HEK293T (cell line): ENCODE measurements at regions not wholly inside any gene's neighbourhood (a gene's known extent, or its start where the extent isn't known, plus 50 kb on each side); places are given as distances from the start of the nearest gene placed in this dataset.

ENCODE experiments used
- CTCF ChIA-PET: fragments of 350-600 bp; formaldehyde crosslinking; extraction: SDS; loops from one replicate; lab custom pipeline; 2021; ENCODE audit warnings: antibody characterized with exemption, inconsistent platforms; lab: Yijun Ruan, JAX
- POLR2A ChIA-PET: fragments of 350-600 bp; formaldehyde crosslinking; extraction: SDS; loops from one replicate; lab custom pipeline; 2020; ENCODE audit warnings: antibody characterized with exemption, inconsistent platforms; lab: Yijun Ruan, JAX
- DNase-seq: peaks from one replicate; pipeline ENCODE4 v3.0.0; 2012; ENCODE audit warnings: mixed read lengths; ENCODE audit errors: extremely low spot score
- ARNT ChIP-seq: fragments of 450-650 bp; IDR thresholded peaks from 2 replicates; pipeline ENCODE4 v1.6.1; 2017; ENCODE audit warnings: mild to moderate bottlenecking
- BHLHE40 ChIP-seq: fragments of 450-650 bp; IDR thresholded peaks from 2 replicates; pipeline ENCODE4 v1.6.1; 2016; ENCODE audit warnings: mild to moderate bottlenecking, moderate library complexity, borderline replicate concordance
- CTBP1 ChIP-seq: fragments of 450-650 bp; IDR thresholded peaks from 2 replicates; pipeline ENCODE4 v1.6.1; 2016; ENCODE audit warnings: borderline replicate concordance
- ELF4 ChIP-seq: fragments of 450-650 bp; IDR thresholded peaks from 2 replicates; pipeline ENCODE4 v1.6.1; 2017; ENCODE audit warnings: antibody characterized with exemption
- FOXA1 ChIP-seq: fragments of 450-650 bp; IDR thresholded peaks from 2 replicates; pipeline ENCODE4 v1.6.1; 2016; ENCODE audit warnings: mild to moderate bottlenecking
- FOXK2 ChIP-seq: fragments of 450-650 bp; IDR thresholded peaks from 2 replicates; pipeline ENCODE4 v1.6.1; 2016; ENCODE audit warnings: mild to moderate bottlenecking
- FOXM1 ChIP-seq: fragments of 450-650 bp; IDR thresholded peaks from 2 replicates; pipeline ENCODE4 v1.6.1; 2017; ENCODE audit warnings: mild to moderate bottlenecking, borderline replicate concordance
- HDGF ChIP-seq: fragments of 450-650 bp; IDR thresholded peaks from 2 replicates; pipeline ENCODE4 v1.6.1; 2017; ENCODE audit warnings: antibody characterized with exemption, borderline replicate concordance
- L3MBTL2 ChIP-seq: fragments of 450-650 bp; conservative IDR thresholded peaks from 2 replicates; pipeline ENCODE4 v1.6.1; 2016; ENCODE audit warnings: mild to moderate bottlenecking
- LEF1 ChIP-seq: fragments of 450-650 bp; IDR thresholded peaks from 2 replicates; pipeline ENCODE4 v1.6.1; 2017; ENCODE audit warnings: mild to moderate bottlenecking, borderline replicate concordance
- NFRKB ChIP-seq: fragments of 450-650 bp; IDR thresholded peaks from 2 replicates; pipeline ENCODE4 v1.6.1; 2016; ENCODE audit warnings: mild to moderate bottlenecking, moderate library complexity
- SP1 ChIP-seq: fragments of 450-650 bp; IDR thresholded peaks from 2 replicates; pipeline ENCODE4 v1.6.1; 2017
- SUZ12 ChIP-seq: fragments of 450-650 bp; IDR thresholded peaks from 2 replicates; pipeline ENCODE4 v1.6.1; 2016; ENCODE audit warnings: mild to moderate bottlenecking
- TARDBP ChIP-seq: fragments of 450-650 bp; IDR thresholded peaks from 2 replicates; pipeline ENCODE4 v1.6.1; 2016
- ZNF384 ChIP-seq: fragments of 450-650 bp; IDR thresholded peaks from 2 replicates; pipeline ENCODE4 v1.6.1; 2016
- TF ChIP-seq, protein P1 (sequence below): fragments of 450-650 bp; IDR thresholded peaks from 2 replicates; pipeline ENCODE4 v1.6.1; 2016

GRCh38 chr2:118197011-118197675 lies 108.9 kb downstream of the INSIG2 start:
- TF ChIP-seq, protein P1, sequence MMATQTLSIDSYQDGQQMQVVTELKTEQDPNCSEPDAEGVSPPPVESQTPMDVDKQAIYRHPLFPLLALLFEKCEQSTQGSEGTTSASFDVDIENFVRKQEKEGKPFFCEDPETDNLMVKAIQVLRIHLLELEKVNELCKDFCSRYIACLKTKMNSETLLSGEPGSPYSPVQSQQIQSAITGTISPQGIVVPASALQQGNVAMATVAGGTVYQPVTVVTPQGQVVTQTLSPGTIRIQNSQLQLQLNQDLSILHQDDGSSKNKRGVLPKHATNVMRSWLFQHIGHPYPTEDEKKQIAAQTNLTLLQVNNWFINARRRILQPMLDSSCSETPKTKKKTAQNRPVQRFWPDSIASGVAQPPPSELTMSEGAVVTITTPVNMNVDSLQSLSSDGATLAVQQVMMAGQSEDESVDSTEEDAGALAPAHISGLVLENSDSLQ: no peak
- TF ChIP-seq BHLHE40 (no peak), TARDBP (no peak), FOXA1 (no peak), NFRKB (no peak), ELF4 (no peak), CTBP1 (no peak), SUZ12 (no peak), FOXK2 (no peak), ARNT (no peak), FOXM1 (no peak), L3MBTL2 (no peak)
- ChIA-PET CTCF (interaction anchor here (0.5 kb wide), 1 partner anchor 659 kb away, joined by 3 read pairs; no protein-coding TSS in a partner anchor), POLR2A (interaction anchor here (1.6 kb wide), 1 partner anchor 11 kb away, joined by 4 read pairs; no protein-coding TSS in a partner anchor)
- DNase-seq: peak; percentile 42

GRCh38 chr2:118190474-118190873 lies 102.2 kb downstream of the INSIG2 start:
- CTCF ChIA-PET: no interaction called here
- DNase-seq: no peak

GRCh38 chr2:118186858-118187254 lies 98.6 kb downstream of the INSIG2 start:
- POLR2A ChIA-PET: interaction anchor here (0.6 to 2.5 kb wide), 11 partner anchors 10 to 659 kb away, joined by 3 to 14 read pairs (median 3); partner anchors contain the start of genes CCDC93 and INSIG2
- TF ChIP-seq ZNF384 (no peak), TARDBP (no peak), NFRKB (no peak), BHLHE40 (no peak), FOXK2 (no peak), FOXM1 (no peak), LEF1 (no peak), FOXA1 (no peak), SP1 (no peak)
- no peak for DNase-seq
- CTCF ChIA-PET: interaction anchor here (0.9 kb wide), 1 partner anchor 120 kb away, joined by 3 read pairs; no protein-coding TSS in a partner anchor

More at GRCh38 chr2:118190474-118190873, 102.2 kb downstream of the INSIG2 start:
- TF ChIP-seq FOXM1 (no peak), HDGF (no peak)
- POLR2A ChIA-PET: no interaction called here

DNA sequence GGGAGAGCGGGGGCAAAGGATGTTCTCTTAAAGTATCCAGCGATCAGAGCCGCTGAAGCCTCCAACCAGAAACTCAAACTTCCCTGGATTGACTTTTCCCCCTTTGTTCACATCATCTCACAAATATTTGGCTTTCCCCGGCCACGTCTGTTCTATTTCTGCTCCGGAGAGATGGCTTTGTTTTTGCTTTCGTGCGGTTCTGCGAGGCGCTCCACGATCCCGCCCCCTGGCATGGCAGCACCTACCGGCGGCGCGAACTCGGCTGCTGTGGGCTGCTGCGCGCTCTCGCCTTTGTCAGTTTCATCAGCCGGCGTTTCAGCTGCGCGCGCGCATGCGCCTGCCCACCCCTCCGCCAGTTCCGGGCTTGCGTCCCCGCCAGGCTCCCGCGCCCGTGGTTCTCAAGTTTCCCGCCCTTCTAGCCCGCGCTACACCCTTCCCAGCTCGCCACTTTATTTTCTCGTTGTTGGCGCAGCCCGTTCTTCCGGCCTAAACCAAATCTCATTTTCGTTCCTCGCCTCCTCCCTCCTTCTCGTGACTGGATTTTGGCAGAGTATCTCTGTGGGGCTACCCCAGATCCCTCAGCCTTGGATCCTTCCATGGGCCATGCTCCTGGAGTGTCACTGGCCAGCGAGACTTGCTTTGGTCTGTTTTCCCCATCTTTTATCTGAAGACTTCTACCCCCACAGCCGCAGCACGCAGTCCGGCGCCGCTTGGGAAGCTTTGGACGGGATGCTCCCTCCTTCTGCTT lies 98.0 kb downstream of the INSIG2 start:
- TF ChIP-seq BHLHE40: no peak
- peak; percentile 99 for TF ChIP-seq L3MBTL2
- TF ChIP-seq ELF4: peak; percentile 38; the same call in 1 of the 2 replicates
- TF ChIP-seq FOXK2: no peak
- TF ChIP-seq SUZ12: no peak
- ChIA-PET POLR2A (interaction anchor here (0.6 to 2.5 kb wide), 14 partner anchors 10 to 659 kb away, joined by 3 to 14 read pairs (median 3); partner anchors contain the start of genes CCDC93 and INSIG2), CTCF (no interaction called here)
- DNase-seq: peak; percentile 89

GRCh38 chr2:118185210-118186109 lies 97.2 kb downstream of the INSIG2 start:
- CTCF ChIA-PET: no interaction called here
- TF ChIP-seq L3MBTL2: no peak
- TF ChIP-seq, protein P1: peak; percentile 88
- POLR2A ChIA-PET: interaction anchor here (0.8 to 2.5 kb wide), 13 partner anchors 9 to 660 kb away, joined by 3 to 14 read pairs (median 4); partner anchors contain the start of genes CCDC93 and INSIG2
- peak; percentile 50 for DNase-seq

- CTCF ChIA-PET: interaction anchor here (0.8 kb wide), 1 partner anchor 19 kb away, joined by 3 read pairs; no protein-coding TSS in a partner anchor
- TF ChIP-seq BHLHE40 (no peak), LEF1 (no peak), HDGF (no peak)
- POLR2A ChIA-PET: no interaction called here
These were observed 95.1 kb downstream of the INSIG2 start for GRCh38 chr2:118183381-118183780.

More at GRCh38 chr2:118183381-118183780, 95.1 kb downstream of the INSIG2 start:
- DNase-seq: no peak
